HepG2 (cell line): ENCODE measurements at regions not wholly inside any gene's neighbourhood (a gene's known extent, or its start where the extent isn't known, plus 50 kb on each side); places are given as distances from the start of the nearest gene placed in this dataset.
"Not testable (repeated sequence)": the region's sequence is repeated elsewhere in the genome, so short reads cannot be mapped to it uniquely, and the experiment has no call there.

Experiments
- ARID3A ChIP-seq: IDR thresholded peaks from 2 replicates; pipeline ENCODE4 v1.6.1; 2012; ENCODE audit warnings: low read depth, low read length, improper control_type of control experiment
- ATF2 ChIP-seq: sonication (generic); formaldehyde crosslinking; IDR thresholded peaks from 2 replicates; pipeline ENCODE4 v1.4.0; 2020; ENCODE audit warnings: missing genetic modification reagents
- CTCF ChIP-seq: sonication (generic); formaldehyde crosslinking; IDR thresholded peaks from 2 replicates; pipeline ENCODE4 v1.5.0; 2020; ENCODE audit warnings: mild to moderate bottlenecking, missing genetic modification reagents, moderate library complexity
- EZH2 ChIP-seq: conservative IDR thresholded peaks from 2 replicates; pipeline ENCODE4 v1.6.1; 2012; ENCODE audit warnings: mild to moderate bottlenecking, low read depth, low read length, moderate library complexity
- MLX ChIP-seq: IDR thresholded peaks from 2 replicates; pipeline ENCODE4 v1.6.1; 2016
- PAF1 ChIP-seq: IDR thresholded peaks from 2 replicates; pipeline ENCODE4 v1.6.1; 2016; ENCODE audit warnings: missing genetic modification reagents, missing compliant biosample characterization
- RAD21 ChIP-seq: fragments of 450-650 bp; formaldehyde crosslinking; IDR thresholded peaks from 2 replicates; pipeline ENCODE4 v1.5.0; 2020; ENCODE audit warnings: mild to moderate bottlenecking
- SUZ12 ChIP-seq: fragments of 150-350 bp; IDR thresholded peaks from 2 replicates; pipeline ENCODE4 v1.6.1; 2014; ENCODE audit warnings: low read depth, low read length
- THRA ChIP-seq: sonication (generic); formaldehyde crosslinking; IDR thresholded peaks from 2 replicates; pipeline ENCODE4 v1.4.0; 2020; ENCODE audit warnings: missing genetic modification reagents, borderline replicate concordance
- ZNF207 ChIP-seq: fragments of 450-650 bp; IDR thresholded peaks from 2 replicates; pipeline ENCODE4 v1.6.1; 2016; ENCODE audit warnings: antibody characterized with exemption, borderline replicate concordance
- ZNF276 ChIP-seq: sonication (generic); formaldehyde crosslinking; IDR thresholded peaks from 2 replicates; pipeline ENCODE4 v1.4.0; 2020; ENCODE audit warnings: mild to moderate bottlenecking, low read depth, missing genetic modification reagents
- ZSCAN29 ChIP-seq: sonication (generic); formaldehyde crosslinking; conservative IDR thresholded peaks from 2 replicates; pipeline ENCODE4 v1.4.0; 2020; ENCODE audit warnings: mild to moderate bottlenecking, missing genetic modification reagents

- TF ChIP-seq CTCF; ATF2 (CRISPR knock-in tag); PAF1 (CRISPR knock-in tag); MLX; ZSCAN29 (CRISPR knock-in tag); ARID3A; THRA (CRISPR knock-in tag); ZNF207; EZH2; RAD21; SUZ12; ZNF276 (CRISPR knock-in tag): not testable (repeated sequence)
Observed at GRCh38 chr5:62804819-62805218, 226.2 kb downstream of the LRRC70 start.
